ENCODE measurements at regions not wholly inside any gene's neighbourhood (a gene's known extent, or its start where the extent isn't known, plus 50 kb on each side); places are given as distances from the start of the nearest gene placed in this dataset.

- DNase-seq (no peak), ATAC-seq (ENCODE audit: insufficient read depth, low FRiP score) (no peak)
- Histone ChIP-seq H3K4me3 (no peak overlapping the region), H3K9ac (ENCODE audit: insufficient read depth in 1 of 2, low read length in 2 of 2) (no peak overlapping the region), H3K27ac (ENCODE audit: low read depth in 1 of 2, low read length in 1 of 2) (no peak overlapping the region), H3K36me3 (ENCODE audit: control insufficient read depth in 4 of 4, insufficient read depth in 4 of 4, low read length in 4 of 4) (no peaks in the 10 kb centered on the region), H3K4me1 (ENCODE audit: control insufficient read depth in 5 of 5, insufficient read depth in 5 of 5, low read length in 5 of 5) (no peaks in the 10 kb centered on the region), H3K27me3 (ENCODE audit: control insufficient read depth in 3 of 3, insufficient read depth in 3 of 3, low read length in 2 of 3) (no peaks in the 10 kb centered on the region), H3K9me3 (ENCODE audit: control insufficient read depth in 4 of 4, insufficient read depth in 3 of 4, low read length in 3 of 4) (no peaks in the 10 kb centered on the region)
- TF ChIP-seq CTCF (IDR thresholded peaks at IDR 0.05; ENCODE audit: control extremely low read depth, extremely low read depth): no peak
- 59 to 72% methylated on average over 3 of the region's 3 CpGs for WGBS, 2 donors
Observed at GRCh38 chr12:24027352-24027751, 77.9 kb upstream of the SOX5 start.

GRCh38 chr12:24025153-24025798, 75.8 kb upstream of the SOX5 start:
- WGBS, 2 donors: 79 to 84% methylated on average over 3 of the region's 3 CpGs
- no peak overlapping the region for H3K9ac ChIP-seq (ENCODE audit: insufficient read depth in 1 of 2, low read length in 2 of 2)

GRCh38 chr12:24023081-24023480, 73.6 kb upstream of the SOX5 start:
- no peaks in the 10 kb centered on the region for H3K27me3 ChIP-seq (ENCODE audit: control insufficient read depth in 3 of 3, insufficient read depth in 3 of 3, low read length in 2 of 3)
- ATAC-seq (ENCODE audit: insufficient read depth, low FRiP score): no peak

More at GRCh38 chr12:24025153-24025798, 75.8 kb upstream of the SOX5 start:
- Histone ChIP-seq H3K9me3 (ENCODE audit: control insufficient read depth in 4 of 4, insufficient read depth in 3 of 4, low read length in 3 of 4) (no peaks in the 10 kb centered on the region), H3K36me3 (ENCODE audit: control insufficient read depth in 4 of 4, insufficient read depth in 4 of 4, low read length in 4 of 4) (no peaks in the 10 kb centered on the region), H3K4me3 (no peak overlapping the region), H3K27ac (ENCODE audit: low read depth in 1 of 2, low read length in 1 of 2) (no peak overlapping the region), H3K4me1 (ENCODE audit: control insufficient read depth in 5 of 5, insufficient read depth in 5 of 5, low read length in 5 of 5) (no peaks in the 10 kb centered on the region), H3K27me3 (ENCODE audit: control insufficient read depth in 3 of 3, insufficient read depth in 3 of 3, low read length in 2 of 3) (no peaks in the 10 kb centered on the region)
- ATAC-seq (ENCODE audit: insufficient read depth, low FRiP score): no peak
- TF ChIP-seq CTCF (IDR thresholded peaks at IDR 0.05; ENCODE audit: control extremely low read depth, extremely low read depth): no peak
- no peak for DNase-seq

More at GRCh38 chr12:24023081-24023480, 73.6 kb upstream of the SOX5 start:
- no peaks in the 10 kb centered on the region for H3K9me3 ChIP-seq (ENCODE audit: control insufficient read depth in 4 of 4, insufficient read depth in 3 of 4, low read length in 3 of 4)
- no peak overlapping the region for H3K27ac ChIP-seq (ENCODE audit: low read depth in 1 of 2, low read length in 1 of 2)
- no peak overlapping the region for H3K9ac ChIP-seq (ENCODE audit: insufficient read depth in 1 of 2, low read length in 2 of 2)
- no peak overlapping the region for H3K4me3 ChIP-seq
- TF ChIP-seq CTCF (IDR thresholded peaks at IDR 0.05; ENCODE audit: control extremely low read depth, extremely low read depth): no peak
- no peaks in the 10 kb centered on the region for H3K4me1 ChIP-seq (ENCODE audit: control insufficient read depth in 5 of 5, insufficient read depth in 5 of 5, low read length in 5 of 5)
- no peaks in the 10 kb centered on the region for H3K36me3 ChIP-seq (ENCODE audit: control insufficient read depth in 4 of 4, insufficient read depth in 4 of 4, low read length in 4 of 4)
- DNase-seq: no peak
